HPDE6-E6E7 (cell line): ENCODE measurements at regions not wholly inside any gene's neighbourhood (a gene's known extent, or its start where the extent isn't known, plus 50 kb on each side); places are given as distances from the start of the nearest gene placed in this dataset.
"Not testable (repeated sequence)": the region's sequence is repeated elsewhere in the genome, so short reads cannot be mapped to it uniquely, and the experiment has no call there.

ENCODE experiments used
- DNase-seq: peaks from one replicate; pipeline ENCODE4 v3.0.0; 2011; ENCODE audit warnings: missing footprints; ENCODE audit errors: extremely low spot score

- no peak for DNase-seq
Observed at GRCh38 chr14:76699939-76700590, 61.2 kb upstream of the VASH1 start.

DNA sequence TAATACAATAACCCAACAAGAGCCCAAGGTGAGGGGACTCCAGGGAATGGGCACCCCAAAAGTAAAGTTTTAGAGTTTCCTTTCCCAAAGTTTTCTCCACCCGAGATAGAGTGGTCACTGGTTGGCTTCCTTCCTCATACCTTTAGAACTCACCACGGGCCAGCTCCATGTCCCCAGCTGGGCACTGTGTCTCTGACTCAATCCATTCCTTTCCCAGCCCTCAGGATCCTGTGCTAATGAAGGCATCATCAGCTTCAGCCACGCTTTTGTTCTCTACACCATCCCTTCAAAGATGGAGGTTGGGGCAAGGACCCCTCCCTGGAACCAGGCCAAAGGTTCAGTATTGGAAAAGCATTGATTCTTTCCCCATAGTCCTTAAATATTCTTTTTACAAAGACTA, 59.8 kb upstream of the VASH1 start:
- no peak for DNase-seq

DNA sequence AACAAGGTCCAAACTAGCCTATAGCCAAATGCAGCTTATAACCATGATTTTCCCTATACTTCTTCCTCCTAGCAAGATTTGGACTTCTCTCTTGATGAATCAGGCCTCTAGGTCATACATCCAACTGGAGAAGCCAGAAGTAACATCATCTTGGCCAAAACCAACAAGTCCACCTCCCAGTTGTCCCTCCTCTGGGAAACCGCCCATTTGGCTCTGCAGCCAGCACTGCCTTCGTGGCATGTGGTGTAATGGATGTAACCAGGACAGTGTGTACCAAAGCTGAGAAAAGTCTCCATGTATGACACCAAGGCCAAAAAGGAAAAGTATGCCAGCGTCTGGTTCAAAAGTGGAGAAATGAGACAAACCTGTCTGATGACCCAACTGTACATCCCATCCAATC, 59.3 kb upstream of the VASH1 start:
- DNase-seq: no peak

DNA sequence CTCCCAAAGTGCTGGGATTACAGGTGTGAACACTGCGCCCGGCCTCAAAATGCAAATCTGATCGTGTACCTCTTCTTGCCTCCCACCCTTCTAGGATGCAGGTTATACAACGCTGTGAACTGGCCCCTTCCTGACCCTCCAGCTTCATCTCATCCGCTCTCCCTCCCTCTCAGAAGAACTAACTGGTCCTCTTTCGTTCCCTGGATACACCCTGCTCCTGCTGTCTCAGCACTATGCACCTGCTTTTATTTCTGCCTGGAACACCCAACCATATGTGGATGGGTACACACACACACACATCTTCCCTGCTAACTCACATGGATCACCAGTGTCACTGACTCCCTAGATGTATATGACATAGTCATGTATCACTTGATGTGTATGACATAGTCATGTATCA, 56.1 kb upstream of the VASH1 start:
- no peak for DNase-seq

DNA sequence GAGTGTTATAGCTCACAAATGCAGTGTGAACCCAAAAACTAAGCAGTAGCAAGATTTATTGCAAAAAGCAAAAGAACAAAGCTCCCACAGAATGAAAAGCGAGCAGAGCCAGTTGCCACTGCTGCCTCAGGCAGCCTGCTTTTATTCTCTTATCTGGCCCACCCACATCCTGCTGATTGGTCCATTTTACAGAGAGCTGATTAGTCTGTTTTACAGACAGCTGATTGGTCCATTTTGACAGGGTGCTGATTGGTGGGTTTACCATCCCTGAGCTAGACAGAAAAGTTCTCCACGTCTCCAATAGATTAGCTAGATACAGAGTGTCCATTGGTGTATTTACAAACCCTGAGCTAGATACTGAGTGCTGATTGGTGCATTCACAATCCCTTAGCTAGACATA, 55.1 kb upstream of the VASH1 start:
- DNase-seq: not testable (repeated sequence)

DNA sequence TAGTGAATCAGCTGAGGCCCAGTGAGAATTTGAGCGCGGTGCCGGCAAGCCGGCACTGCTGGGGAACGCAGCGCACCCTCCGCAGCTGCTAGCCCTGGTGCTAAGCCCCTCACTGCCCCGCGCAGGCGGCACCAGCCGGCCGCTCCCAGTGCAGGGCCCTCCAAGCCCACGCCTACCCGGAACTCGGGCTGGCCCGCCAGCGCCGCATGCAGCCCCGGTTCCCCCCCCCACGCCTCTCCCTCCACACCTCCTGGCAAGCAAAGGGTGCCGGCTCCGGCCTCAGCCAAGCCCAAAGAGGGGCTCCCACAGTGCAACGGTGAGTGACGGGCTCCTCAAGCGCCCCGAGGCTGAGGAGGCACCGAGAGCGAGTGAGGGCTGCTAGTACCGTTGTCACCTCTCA, 54.5 kb upstream of the VASH1 start:
- DNase-seq: no peak

DNA sequence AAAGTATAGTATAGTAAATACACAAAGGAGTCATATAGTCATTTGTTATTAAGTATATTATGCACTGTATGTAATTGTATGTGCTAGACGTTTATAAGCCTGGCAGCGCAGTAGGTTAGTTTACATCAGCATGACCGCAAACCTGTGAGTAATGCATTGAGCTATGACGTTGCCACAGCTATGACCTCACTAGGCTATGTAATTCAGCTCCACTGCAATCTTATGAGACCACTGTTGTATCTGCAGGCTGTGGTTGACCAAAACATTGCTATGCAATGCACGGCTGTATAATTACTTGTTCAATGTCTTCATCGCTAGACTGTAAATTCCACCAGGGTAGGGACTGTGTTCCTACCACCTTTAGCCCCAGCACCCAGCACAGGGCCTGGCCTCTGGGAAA, 53.2 kb upstream of the VASH1 start:
- no peak for DNase-seq

- DNase-seq: no peak
Observed at GRCh38 chr14:76708771-76709170, 52.5 kb upstream of the VASH1 start.

- peak; percentile 31 for DNase-seq
Observed at GRCh38 chr14:76710056-76711010, 50.9 kb upstream of the VASH1 start.
